ENCODE measurements at regions not wholly inside any gene's neighbourhood (a gene's known extent, or its start where the extent isn't known, plus 50 kb on each side); places are given as distances from the start of the nearest gene placed in this dataset.

GRCh38 chr5:2142456-2142954 is 259.8 kb upstream of the IRX4 start:
- TF ChIP-seq, protein P1, sequence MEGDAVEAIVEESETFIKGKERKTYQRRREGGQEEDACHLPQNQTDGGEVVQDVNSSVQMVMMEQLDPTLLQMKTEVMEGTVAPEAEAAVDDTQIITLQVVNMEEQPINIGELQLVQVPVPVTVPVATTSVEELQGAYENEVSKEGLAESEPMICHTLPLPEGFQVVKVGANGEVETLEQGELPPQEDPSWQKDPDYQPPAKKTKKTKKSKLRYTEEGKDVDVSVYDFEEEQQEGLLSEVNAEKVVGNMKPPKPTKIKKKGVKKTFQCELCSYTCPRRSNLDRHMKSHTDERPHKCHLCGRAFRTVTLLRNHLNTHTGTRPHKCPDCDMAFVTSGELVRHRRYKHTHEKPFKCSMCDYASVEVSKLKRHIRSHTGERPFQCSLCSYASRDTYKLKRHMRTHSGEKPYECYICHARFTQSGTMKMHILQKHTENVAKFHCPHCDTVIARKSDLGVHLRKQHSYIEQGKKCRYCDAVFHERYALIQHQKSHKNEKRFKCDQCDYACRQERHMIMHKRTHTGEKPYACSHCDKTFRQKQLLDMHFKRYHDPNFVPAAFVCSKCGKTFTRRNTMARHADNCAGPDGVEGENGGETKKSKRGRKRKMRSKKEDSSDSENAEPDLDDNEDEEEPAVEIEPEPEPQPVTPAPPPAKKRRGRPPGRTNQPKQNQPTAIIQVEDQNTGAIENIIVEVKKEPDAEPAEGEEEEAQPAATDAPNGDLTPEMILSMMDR (IDR thresholded peaks at IDR 0.05) = no peak
- TF ChIP-seq POLR2A (IDR thresholded peaks at IDR 0.05) = no peak
- no peak for TF ChIP-seq EP300 (IDR thresholded peaks at IDR 0.05)

All from ovary (tissue), 3 donors.